ENCODE measurements at regions not wholly inside any gene's neighbourhood (a gene's known extent, or its start where the extent isn't known, plus 50 kb on each side); places are given as distances from the start of the nearest gene placed in this dataset.
"Not testable (repeated sequence)": the region's sequence is repeated elsewhere in the genome, so short reads cannot be mapped to it uniquely, and the experiment has no call there.

DNA sequence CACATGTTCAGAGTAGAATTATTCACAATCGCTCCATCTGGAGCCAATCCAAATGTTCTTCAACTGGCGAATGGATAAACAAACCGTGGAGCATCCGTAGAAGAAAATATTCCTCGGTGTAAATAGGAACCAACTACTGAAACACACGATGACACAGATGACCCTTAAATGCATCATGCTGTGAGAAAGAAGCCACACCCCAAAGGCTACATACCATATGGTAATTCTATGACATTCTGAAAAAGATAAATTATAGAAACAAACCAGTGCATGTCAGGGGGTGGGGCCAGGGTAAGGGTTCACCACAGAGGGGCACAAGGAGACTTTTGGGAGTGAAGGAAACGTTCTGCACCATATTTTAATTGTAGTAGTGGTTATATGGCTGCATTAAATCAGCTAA lies 312.2 kb upstream of the SMIM21 start:
- Histone ChIP-seq H3K27me3 (no peaks in the 10 kb centered on the region), H3K4me3 (no peak overlapping the region), H3K9me3 (replicated peaks) (no peaks in the 10 kb centered on the region), H3K27ac (no peak overlapping the region), H3K4me1 (no peaks in the 10 kb centered on the region), H3K36me3 (no peaks in the 10 kb centered on the region)
- DNase-seq = no peak

DNA sequence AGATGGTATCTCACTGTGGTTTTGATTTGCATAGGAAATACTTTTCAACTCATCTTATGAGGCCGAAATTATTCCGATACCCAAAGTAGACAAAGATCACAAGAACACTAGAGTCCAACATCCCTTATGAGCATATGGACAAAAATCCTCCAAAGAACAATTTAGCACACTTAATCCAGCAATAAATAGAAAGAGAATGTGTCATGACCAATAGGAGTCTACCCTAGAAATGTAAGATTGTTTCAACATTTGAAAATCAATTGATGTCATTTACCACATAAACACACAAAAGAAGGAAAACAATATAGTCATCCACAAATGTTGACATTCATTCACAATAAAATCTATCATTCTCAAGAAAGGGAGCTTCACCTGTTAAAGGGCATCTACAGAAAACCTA lies 307.8 kb upstream of the SMIM21 start:
- no peak for DNase-seq

DNA sequence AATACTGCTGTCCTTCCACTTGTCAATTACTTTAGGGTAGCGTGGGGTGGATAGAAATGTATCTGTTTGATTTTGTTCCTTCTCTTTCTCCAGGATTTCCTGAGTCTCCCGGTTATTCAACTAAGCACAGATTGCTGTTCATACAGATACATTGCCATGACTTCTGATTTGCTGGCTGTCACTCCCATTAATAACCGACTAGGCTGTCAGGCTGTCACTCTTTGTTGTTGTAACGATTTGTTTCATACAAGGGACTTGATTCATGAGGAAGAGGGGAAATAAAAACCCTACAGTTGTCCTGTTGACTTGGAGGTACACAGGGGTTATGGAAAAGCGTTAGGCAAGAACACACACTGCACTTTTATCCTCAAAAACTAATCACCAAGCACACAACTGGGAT lies 302.7 kb upstream of the SMIM21 start:
- DNase-seq = no peak
- Histone ChIP-seq H3K4me1 (no peaks in the 10 kb centered on the region), H3K27ac (no peak overlapping the region), H3K9me3 (replicated peaks) (no peaks in the 10 kb centered on the region), H3K36me3 (no peaks in the 10 kb centered on the region), H3K27me3 (no peaks in the 10 kb centered on the region), H3K4me3 (no peak overlapping the region)

More for the DNA sequence above, 307.8 kb upstream of the SMIM21 start:
- Histone ChIP-seq H3K4me3 (no peak overlapping the region), H3K27ac (no peak overlapping the region), H3K9me3 (replicated peaks) (no peaks in the 10 kb centered on the region), H3K4me1 (no peaks in the 10 kb centered on the region), H3K36me3 (no peaks in the 10 kb centered on the region), H3K27me3 (no peaks in the 10 kb centered on the region)

DNA sequence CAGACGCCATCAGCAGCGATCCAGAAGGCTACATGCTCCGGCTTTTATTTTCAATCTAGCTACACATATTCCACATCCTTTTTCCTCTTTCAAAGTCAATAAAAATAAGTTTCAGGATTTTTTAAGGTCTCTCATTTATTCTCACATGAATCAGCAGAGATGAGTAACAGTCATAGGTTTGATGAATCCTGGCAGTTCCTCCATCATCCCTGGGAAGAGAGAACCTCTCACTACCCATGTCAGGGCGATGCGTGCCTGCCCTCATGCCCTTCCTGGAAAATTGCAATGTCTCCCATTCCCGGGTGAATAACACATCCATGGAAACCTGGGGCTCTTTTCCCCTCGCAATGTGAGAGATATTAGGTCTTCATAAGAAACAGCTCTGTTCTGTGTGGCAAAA lies 301.1 kb upstream of the SMIM21 start:
- Histone ChIP-seq H3K36me3 (no peaks in the 10 kb centered on the region), H3K27ac (no peak overlapping the region), H3K27me3 (no peaks in the 10 kb centered on the region), H3K4me1 (no peaks in the 10 kb centered on the region), H3K9me3 (replicated peaks) (no peaks in the 10 kb centered on the region), H3K4me3 (no peak overlapping the region)
- no peak for DNase-seq

DNA sequence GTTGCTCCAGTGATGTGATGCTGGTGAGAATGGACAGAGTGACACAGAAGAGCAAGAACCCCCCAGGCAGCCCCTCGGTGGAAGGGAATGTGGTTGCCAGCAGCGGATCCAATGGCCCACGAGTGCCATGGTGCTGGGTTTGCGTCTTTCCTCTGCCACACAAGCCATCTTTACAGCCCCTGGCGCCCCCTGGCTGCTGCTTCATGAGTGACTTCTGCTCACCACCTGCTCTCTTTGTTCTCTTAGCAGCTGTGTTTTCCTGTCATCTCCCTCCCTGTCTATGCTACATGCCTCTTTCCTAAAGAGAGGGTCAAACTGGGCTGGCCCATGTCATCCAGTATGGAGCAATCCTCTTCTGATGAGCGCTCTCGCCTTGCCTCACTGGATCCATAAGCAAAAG lies 300.0 kb upstream of the SMIM21 start:
- no peak overlapping the region for H3K4me3 ChIP-seq
- DNase-seq = peak; percentile 47 to 74

DNA sequence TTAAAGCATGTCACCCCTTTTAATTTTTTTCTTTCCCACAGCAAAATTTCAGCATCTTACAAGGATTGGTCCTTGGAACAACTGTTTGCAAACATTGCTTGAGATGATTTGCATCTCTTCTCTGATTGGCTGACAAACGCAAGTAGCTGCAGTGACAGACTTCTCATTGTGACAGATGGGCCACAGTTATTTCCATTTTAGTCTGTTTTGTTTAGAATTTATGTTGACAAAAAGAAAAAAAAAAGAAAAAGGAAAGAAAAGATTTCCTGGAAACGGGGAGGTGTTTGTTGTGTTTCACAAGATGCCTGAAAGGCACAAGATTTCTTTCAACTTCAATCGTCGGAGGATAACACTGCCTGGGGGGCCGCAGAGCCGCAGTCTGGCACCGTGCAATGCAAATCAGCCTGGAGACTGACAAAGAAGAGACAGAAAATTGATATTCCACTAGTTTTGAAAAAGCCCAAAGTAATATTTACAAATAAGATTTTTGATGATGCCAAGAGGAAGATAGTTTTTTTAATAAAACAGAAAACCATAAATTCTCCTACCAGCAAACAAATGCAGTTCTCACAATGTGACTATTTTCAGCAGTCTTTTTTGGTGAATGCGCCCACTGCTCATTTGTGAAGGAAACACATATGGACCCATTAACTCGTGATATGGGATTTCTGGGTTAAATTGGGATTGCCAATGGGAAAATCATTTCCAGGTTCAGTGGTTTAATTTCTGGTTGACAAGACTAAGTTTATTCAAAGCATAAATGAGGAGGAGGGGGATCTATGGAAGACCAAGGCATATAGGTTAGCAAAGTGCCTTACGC lies 296.2 kb upstream of the SMIM21 start:
- Histone ChIP-seq H3K4me3 (no peak overlapping the region), H3K27ac (no peak overlapping the region), H3K27me3 (no peaks in the 10 kb centered on the region), H3K9me3 (replicated peaks) (no peaks in the 10 kb centered on the region), H3K4me1 (no peaks in the 10 kb centered on the region), H3K36me3 (no peaks in the 10 kb centered on the region)
- DNase-seq = no peak

More for the DNA sequence above, 300.0 kb upstream of the SMIM21 start:
- Histone ChIP-seq H3K27me3 (no peaks in the 10 kb centered on the region), H3K36me3 (no peaks in the 10 kb centered on the region), H3K4me1 (no peaks in the 10 kb centered on the region), H3K9me3 (replicated peaks) (no peaks in the 10 kb centered on the region), H3K27ac (no peak overlapping the region)

DNA sequence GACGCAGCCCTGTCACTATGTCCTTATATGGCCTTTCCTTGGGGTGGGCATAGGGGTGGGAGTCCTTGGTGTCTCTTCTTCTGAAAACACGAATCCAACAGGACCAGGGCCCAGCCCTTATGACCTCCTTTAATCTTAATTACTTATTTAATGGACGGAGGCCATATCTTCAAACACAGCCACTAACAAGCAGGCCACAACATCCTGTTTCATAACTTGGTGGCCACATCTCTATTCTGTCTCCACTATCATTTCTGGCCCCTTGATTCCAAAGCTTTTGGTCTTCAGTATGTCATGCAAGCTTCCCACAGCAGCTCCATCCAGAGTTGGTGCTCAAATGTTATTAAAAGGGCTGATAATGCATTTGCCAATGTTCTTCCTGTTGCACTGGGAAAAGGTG lies 287.3 kb upstream of the SMIM21 start:
- Histone ChIP-seq H3K4me1 (no peaks in the 10 kb centered on the region), H3K4me3 (no peak overlapping the region)
- DNase-seq = no peak

DNA sequence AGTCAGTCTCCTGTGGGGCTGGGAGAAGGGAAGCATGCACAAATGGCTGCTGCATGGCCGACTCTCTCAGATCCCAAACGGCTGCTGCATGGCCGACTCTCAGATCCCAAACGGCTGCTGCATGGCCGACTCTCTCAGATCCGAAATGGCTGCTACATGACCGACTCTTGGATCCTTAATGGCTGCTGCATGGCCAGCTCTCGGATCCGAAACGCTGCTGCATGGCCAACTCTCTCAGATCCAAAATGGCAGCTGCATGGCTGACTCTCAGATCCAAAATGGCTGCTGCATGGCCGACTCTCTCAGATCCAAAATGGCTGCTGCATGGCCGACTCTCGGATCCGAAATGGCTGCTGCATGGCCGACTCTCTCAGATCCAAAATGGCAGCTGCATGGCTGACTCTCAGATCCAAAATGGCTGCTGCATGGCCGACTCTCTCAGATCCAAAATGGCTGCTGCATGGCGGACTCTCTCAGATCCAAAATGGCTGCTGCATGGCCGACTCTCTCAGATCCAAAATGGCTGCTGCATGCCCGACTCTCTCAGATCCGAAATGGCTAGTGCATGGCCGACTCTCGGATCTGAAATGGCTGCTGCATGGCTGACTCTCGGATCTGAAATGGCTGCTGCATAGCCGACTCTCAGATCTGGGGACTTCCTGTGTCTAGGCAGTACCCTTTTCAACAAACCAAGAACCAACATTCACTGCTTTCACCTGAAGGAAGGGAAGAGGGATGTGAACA lies 284.8 kb upstream of the SMIM21 start:
- H3K4me1 ChIP-seq; DNase-seq; H3K9me3 ChIP-seq (replicated peaks); H3K36me3 ChIP-seq; H3K27ac ChIP-seq; H3K27me3 ChIP-seq; H3K4me3 ChIP-seq: not testable (repeated sequence)

More for the DNA sequence above, 287.3 kb upstream of the SMIM21 start:
- Histone ChIP-seq H3K27me3 (no peaks in the 10 kb centered on the region), H3K9me3 (replicated peaks) (no peaks in the 10 kb centered on the region), H3K36me3 (no peaks in the 10 kb centered on the region), H3K27ac (no peak overlapping the region)

DNA sequence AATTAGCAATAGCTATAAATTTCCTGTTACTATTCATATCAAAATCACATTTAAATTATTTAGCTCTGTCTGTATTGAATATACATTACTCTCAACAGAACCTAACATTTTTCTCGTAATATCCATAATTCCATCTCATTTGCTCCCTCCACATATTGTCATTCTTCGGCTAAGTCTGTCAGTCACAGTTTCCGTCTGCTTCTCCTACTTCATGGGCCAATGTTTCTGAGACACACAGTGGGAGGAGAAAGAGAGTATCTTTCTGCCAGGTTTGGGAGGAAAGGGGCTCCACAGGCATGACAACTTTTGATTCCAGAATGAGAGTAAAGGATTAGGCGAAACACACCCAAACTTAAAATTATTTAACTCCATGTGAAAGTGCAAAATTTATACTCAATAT lies 273.1 kb upstream of the SMIM21 start:
- Histone ChIP-seq H3K36me3 (no peaks in the 10 kb centered on the region), H3K4me1 (no peaks in the 10 kb centered on the region), H3K27ac (no peak overlapping the region), H3K4me3 (no peak overlapping the region), H3K9me3 (replicated peaks) (no peaks in the 10 kb centered on the region), H3K27me3 (no peaks in the 10 kb centered on the region)
- no peak for DNase-seq

DNA sequence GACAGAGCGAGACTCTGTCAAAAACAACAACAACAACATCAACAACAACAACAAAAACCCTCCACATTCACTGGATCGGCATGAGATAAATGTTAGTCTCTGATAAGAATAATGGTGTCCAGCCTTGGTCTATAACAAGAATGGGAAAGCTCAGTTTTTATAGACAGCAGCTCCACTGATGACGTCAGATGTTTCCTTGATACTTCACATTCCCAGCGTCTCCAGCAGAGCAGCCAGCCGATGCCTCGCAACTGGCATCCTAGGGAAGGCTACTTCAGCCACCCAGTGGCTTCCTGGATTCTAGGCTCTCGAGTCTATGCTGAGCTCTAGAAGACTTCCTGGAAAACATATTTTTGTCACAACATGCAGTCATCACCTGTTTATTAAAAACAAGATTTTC lies 271.4 kb upstream of the SMIM21 start:
- Histone ChIP-seq H3K27ac (no peak overlapping the region), H3K36me3 (no peaks in the 10 kb centered on the region), H3K27me3 (no peaks in the 10 kb centered on the region), H3K4me1 (no peaks in the 10 kb centered on the region), H3K4me3 (no peak overlapping the region), H3K9me3 (replicated peaks) (no peaks in the 10 kb centered on the region)
- DNase-seq = no peak

DNA sequence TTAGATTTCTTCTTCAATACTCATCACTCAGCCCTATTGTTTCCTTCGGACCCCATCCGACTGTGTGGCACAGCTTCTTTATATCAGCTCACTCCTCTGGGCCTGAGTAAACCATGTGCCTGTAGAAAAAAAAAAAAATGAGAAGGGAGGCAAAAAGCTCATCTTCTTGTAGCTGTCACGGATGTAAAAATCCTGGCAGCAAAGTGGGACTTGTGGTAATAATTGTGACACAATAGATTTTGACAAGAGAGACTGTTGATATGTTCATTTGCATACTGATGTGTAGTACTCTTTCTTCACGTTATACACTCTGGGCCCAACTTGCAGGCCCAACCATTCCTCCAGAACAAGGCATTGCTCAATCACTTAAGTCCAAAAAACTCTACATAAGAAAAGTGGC lies 270.0 kb upstream of the SMIM21 start:
- Histone ChIP-seq H3K36me3 (no peaks in the 10 kb centered on the region), H3K27ac (no peak overlapping the region), H3K4me1 (no peaks in the 10 kb centered on the region), H3K27me3 (no peaks in the 10 kb centered on the region), H3K9me3 (replicated peaks) (no peaks in the 10 kb centered on the region), H3K4me3 (no peak overlapping the region)
- no peak for DNase-seq

DNA sequence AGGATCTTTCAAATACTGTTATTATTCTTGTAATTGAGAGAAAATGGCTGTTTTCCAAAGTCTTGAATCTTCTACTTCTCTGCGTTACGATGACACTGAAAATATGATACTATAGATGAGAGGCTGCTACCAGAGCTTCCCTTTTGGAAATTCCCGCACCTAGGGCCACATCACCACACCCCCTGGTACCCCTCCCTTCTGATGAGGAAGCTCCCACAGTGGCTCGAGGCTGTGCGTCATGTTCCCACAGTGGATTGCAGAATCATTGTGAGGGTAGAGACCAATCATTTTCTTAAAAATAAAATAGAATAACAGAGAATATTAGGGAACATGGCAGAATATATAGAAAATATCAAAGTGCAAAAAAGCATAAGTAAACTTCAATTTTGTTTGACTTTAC lies 268.9 kb upstream of the SMIM21 start:
- no peaks in the 10 kb centered on the region for H3K36me3 ChIP-seq
- H3K4me1 ChIP-seq = no peaks in the 10 kb centered on the region
- no peaks in the 10 kb centered on the region for H3K9me3 ChIP-seq (replicated peaks)
- DNase-seq = no peak
- no peak overlapping the region for H3K4me3 ChIP-seq
- H3K27me3 ChIP-seq = no peaks in the 10 kb centered on the region
- H3K27ac ChIP-seq = no peak overlapping the region

DNA sequence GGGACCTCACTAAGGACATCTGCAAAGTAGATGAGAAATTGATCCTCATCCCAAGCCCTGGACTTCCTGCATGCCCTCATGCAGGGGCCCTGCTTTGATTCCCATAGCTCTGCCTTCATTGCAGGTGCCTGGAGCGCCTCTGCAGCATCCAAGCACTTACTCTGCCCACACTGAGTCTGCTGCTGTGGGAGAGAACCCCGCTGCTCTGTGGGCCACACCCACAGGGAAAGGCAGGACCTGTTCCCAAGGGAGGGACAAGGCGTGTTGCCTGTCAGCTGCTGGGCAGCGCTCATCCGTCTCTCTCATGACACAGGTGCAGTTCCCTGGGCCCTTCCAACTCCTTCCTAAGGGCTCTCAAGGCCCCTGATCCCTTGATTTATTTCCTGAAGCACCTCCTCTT lies 266.8 kb upstream of the SMIM21 start:
- Histone ChIP-seq H3K4me3 (no peak overlapping the region), H3K9me3 (replicated peaks) (no peaks in the 10 kb centered on the region), H3K27me3 (no peaks in the 10 kb centered on the region), H3K27ac (no peak overlapping the region), H3K36me3 (no peaks in the 10 kb centered on the region), H3K4me1 (no peaks in the 10 kb centered on the region)
- no peak for DNase-seq

DNA sequence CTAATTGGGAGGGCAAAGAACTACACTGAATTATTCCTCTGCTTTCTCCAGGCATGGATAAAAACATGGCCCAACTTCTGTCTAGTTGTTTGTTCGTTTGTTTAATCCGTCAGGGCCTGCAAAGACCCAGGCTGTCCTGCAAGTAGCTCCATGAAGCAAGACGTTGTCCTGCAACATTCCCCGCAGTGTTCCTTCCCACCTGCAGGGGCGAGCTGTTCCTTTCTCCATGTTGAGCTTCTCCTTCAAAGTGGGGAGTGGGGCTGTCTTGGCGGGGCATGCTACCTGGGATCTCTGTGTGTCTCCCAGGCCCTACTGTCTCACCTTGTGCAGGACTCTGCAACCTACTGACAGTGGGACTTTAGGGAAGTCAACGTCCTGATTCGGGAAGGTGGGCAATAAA lies 264.0 kb upstream of the SMIM21 start:
- H3K27me3 ChIP-seq = no peaks in the 10 kb centered on the region
- no peak overlapping the region for H3K27ac ChIP-seq
- no peaks in the 10 kb centered on the region for H3K4me1 ChIP-seq
- H3K36me3 ChIP-seq = no peaks in the 10 kb centered on the region
- no peak for DNase-seq
- H3K4me3 ChIP-seq = no peak overlapping the region
- no peaks in the 10 kb centered on the region for H3K9me3 ChIP-seq (replicated peaks)

DNA sequence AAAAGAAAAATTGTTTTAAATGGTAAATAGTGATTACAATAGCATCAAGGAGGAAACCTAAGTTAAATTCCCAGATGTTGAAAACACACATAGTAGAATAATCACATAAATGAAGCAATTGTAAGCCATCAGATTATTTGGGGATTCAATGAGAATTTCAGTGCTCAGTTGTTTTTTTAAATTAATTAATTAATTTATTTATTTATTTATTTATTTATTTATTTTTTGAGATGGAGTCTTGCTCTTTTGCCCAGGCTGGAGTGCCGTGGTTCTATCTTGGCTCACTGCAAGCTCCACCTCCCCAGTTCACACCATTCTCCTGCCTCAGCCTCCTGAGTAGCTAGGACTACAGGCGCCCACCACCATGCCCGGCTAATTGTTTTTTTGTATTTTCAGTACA lies 262.8 kb upstream of the SMIM21 start:
- H3K27ac ChIP-seq; H3K9me3 ChIP-seq (replicated peaks); DNase-seq; H3K4me1 ChIP-seq; H3K36me3 ChIP-seq; H3K27me3 ChIP-seq; H3K4me3 ChIP-seq: not testable (repeated sequence)

DNA sequence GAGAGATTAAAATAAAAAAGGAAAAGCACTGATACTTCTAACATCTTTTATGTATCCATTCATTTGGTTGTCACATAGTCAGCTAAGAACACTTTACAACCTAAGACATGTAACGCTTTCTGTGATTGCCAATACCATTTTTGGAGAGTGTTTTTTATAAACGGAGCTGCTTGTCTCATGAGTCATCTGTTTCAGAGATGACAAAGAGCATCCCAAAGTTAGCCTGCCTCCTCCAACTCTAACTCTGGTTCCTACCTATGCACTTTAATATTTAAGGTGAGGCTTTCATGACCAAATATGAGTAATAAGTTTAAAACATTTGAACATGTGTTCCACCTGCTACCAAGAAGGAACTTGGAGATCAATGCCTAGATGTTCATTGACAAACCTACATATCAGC lies 260.1 kb upstream of the SMIM21 start:
- Histone ChIP-seq H3K4me1 (no peaks in the 10 kb centered on the region), H3K9me3 (replicated peaks) (no peaks in the 10 kb centered on the region), H3K4me3 (no peak overlapping the region), H3K27ac (no peak overlapping the region), H3K27me3 (no peaks in the 10 kb centered on the region), H3K36me3 (no peaks in the 10 kb centered on the region)
- DNase-seq = no peak

Data from SJCRH30 (cell line).